H1 (cell line): ENCODE measurements at regions not wholly inside any gene's neighbourhood (a gene's known extent, or its start where the extent isn't known, plus 50 kb on each side); places are given as distances from the start of the nearest gene placed in this dataset.

ENCODE experiments used
- CTCF ChIA-PET: fragments of 300-600 bp; sonication (Branson Sonifier 250); formaldehyde crosslinking; loops from one replicate; lab custom pipeline; 2021; ENCODE audit not compliant: partially characterized antibody; lab: Charles Lee
- POLR2A ChIA-PET: fragments of 300-600 bp; sonication (Branson Sonifier 250); formaldehyde crosslinking; loops from one replicate; lab custom pipeline; 2021; ENCODE audit warnings: inconsistent platforms; ENCODE audit not compliant: partially characterized antibody; lab: Charles Lee
- DNase-seq, 2 experiments: peaks; one replicate each; pipeline versions ENCODE4 v3.0.0 to v3.0.0-alpha.2; 2010 to 2022; ENCODE audit warnings: low spot score in 2 of 2, low read depth in 1 of 2, mixed read lengths in 1 of 2
- FAIRE-seq: peaks from 2 replicates; lab custom pipeline; 2011; peaks lifted over from hg19 to GRCh38; lab: Jason Lieb, UNC
- H2AFZ ChIP-seq: 2 replicates; pipeline ENCODE4 v1.8.1; 2012; ENCODE audit warnings: low read length, inconsistent platforms
- H2AK5ac ChIP-seq: 2 replicates; pipeline ENCODE4 v1.6.1; 2013; ENCODE audit warnings: low read depth, low read length
- H2BK120ac ChIP-seq: replicated peaks from 2 replicates; pipeline ENCODE3; 2013; ENCODE audit warnings: low read depth, low read length, inconsistent platforms
- H2BK12ac ChIP-seq: 2 replicates; pipeline ENCODE4 v1.6.1; 2013; ENCODE audit warnings: low read depth, low read length
- H2BK15ac ChIP-seq: 2 replicates; pipeline ENCODE4 v1.6.1; 2013; ENCODE audit warnings: low read length
- H2BK20ac ChIP-seq: 2 replicates; pipeline ENCODE4 v1.6.1; 2013; ENCODE audit warnings: low read length
- H2BK5ac ChIP-seq: 2 replicates; pipeline ENCODE4 v1.6.1; 2013; ENCODE audit warnings: low read depth, low read length
- H3K14ac ChIP-seq: 2 replicates; pipeline ENCODE4 v1.6.1; 2013; ENCODE audit warnings: inconsistent platforms; ENCODE audit not compliant: insufficient read length
- H3K18ac ChIP-seq: 2 replicates; pipeline ENCODE4 v1.6.1; 2013; ENCODE audit warnings: low read length; ENCODE audit errors: extremely low read depth
- H3K23ac ChIP-seq: 2 replicates; pipeline ENCODE4 v1.6.1; 2013; ENCODE audit warnings: inconsistent platforms; ENCODE audit not compliant: insufficient read length
- H3K23me2 ChIP-seq: 2 replicates; pipeline ENCODE4 v1.6.1; 2013; ENCODE audit warnings: low read depth, low read length
- H3K27ac ChIP-seq: 2 replicates; pipeline ENCODE4 v1.6.1; 2011; ENCODE audit warnings: low read depth, low read length, inconsistent platforms
- H3K27me3 ChIP-seq, 4 experiments: replicated peaks in 1 of 4; 1 replicate in 1 of 4; 2 replicates in 3 of 4; pipeline versions ENCODE4 v1.6.1 to v1.8.1; 2011 to 2013; ENCODE audit warnings: low read length in 3 of 4, mild to moderate bottlenecking in 3 of 4, inconsistent platforms in 2 of 4, mixed read lengths in 2 of 4, moderate library complexity in 1 of 4; ENCODE audit not compliant: control insufficient read depth in 3 of 4, insufficient read depth in 3 of 4; ENCODE audit errors: extremely low read depth in 1 of 4
- H3K36me3 ChIP-seq, 4 experiments: 2 replicates each; pipeline versions ENCODE4 v1.6.1 to v1.8.1; 2011 to 2013; ENCODE audit warnings: mild to moderate bottlenecking in 4 of 4, low read length in 3 of 4, moderate library complexity in 2 of 4, control low read depth in 1 of 4, inconsistent platforms in 1 of 4; ENCODE audit not compliant: insufficient read depth in 4 of 4, control insufficient read depth in 2 of 4
- H3K4ac ChIP-seq: replicated peaks from 2 replicates; pipeline ENCODE3; 2013; ENCODE audit warnings: low read length, low read depth, mixed read lengths, inconsistent platforms; ENCODE audit not compliant: insufficient read length
- H3K4me1 ChIP-seq, 4 experiments: replicated peaks in 1 of 4; 1 replicate in 1 of 4; 2 replicates in 3 of 4; pipeline versions ENCODE4 v1.6.1 to v1.8.1; 2011 to 2013; ENCODE audit warnings: low read length in 3 of 4, inconsistent platforms in 2 of 4, mixed read lengths in 1 of 4; ENCODE audit not compliant: insufficient read depth in 4 of 4, control insufficient read depth in 3 of 4
- H3K4me2 ChIP-seq, 2 experiments: 2 replicates each; pipeline versions ENCODE4 v1.6.1 to v1.8.1; 2011 to 2013; ENCODE audit warnings: low read depth in 2 of 2, low read length in 2 of 2, control low read depth in 1 of 2, inconsistent platforms in 1 of 2, mild to moderate bottlenecking in 1 of 2; ENCODE audit not compliant: insufficient read depth in 1 of 2
- H3K4me3 ChIP-seq, 4 experiments: fragments of 200-600, 300-600 bp in 1 of 4; sonication (generic), shearing (Covaris generic), sonication (Bioruptor Twin) in 1 of 4; 2 replicates each; pipeline versions ENCODE4 v1.5.1 to v1.8.1; 2011 to 2016; ENCODE audit warnings: low read length in 4 of 4, low read depth in 3 of 4, control low read depth in 2 of 4, inconsistent platforms in 2 of 4, mild to moderate bottlenecking in 2 of 4, mixed read lengths in 1 of 4, moderate library complexity in 1 of 4; ENCODE audit not compliant: insufficient read depth in 2 of 4; ENCODE audit errors: extremely low read depth in 1 of 4
- H3K56ac ChIP-seq: replicated peaks from 2 replicates; pipeline ENCODE3; 2013; ENCODE audit warnings: low read depth, mild to moderate bottlenecking, mixed read lengths, low read length, inconsistent platforms; ENCODE audit not compliant: insufficient read length
- H3K79me1 ChIP-seq: 2 replicates; pipeline ENCODE4 v1.6.1; 2013; ENCODE audit warnings: low read depth, low read length, control low read depth
- H3K79me2 ChIP-seq, 2 experiments: 2 replicates each; pipeline versions ENCODE4 v1.6.1 to v1.8.1; 2012 to 2013; ENCODE audit warnings: low read length in 2 of 2, mild to moderate bottlenecking in 2 of 2, inconsistent platforms in 1 of 2; ENCODE audit not compliant: insufficient read depth in 2 of 2, control insufficient read depth in 1 of 2
- H3K9ac ChIP-seq, 4 experiments: replicated peaks in 1 of 4; 1 replicate in 1 of 4; 2 replicates in 3 of 4; pipeline versions ENCODE4 v1.6.1 to v1.8.1; 2011 to 2013; ENCODE audit warnings: low read depth in 3 of 4, low read length in 3 of 4, control low read depth in 2 of 4, mild to moderate bottlenecking in 2 of 4, moderate library complexity in 2 of 4, inconsistent platforms in 1 of 4; ENCODE audit errors: extremely low read depth in 1 of 4
- H3K9me3 ChIP-seq, 2 experiments: 2 replicates each; pipeline versions ENCODE4 v1.6.1 to v1.8.1; 2012 to 2013; ENCODE audit warnings: mild to moderate bottlenecking in 2 of 2, moderate library complexity in 2 of 2, control low read depth in 1 of 2, inconsistent platforms in 1 of 2, low read depth in 1 of 2, low read length in 1 of 2, mixed read lengths in 1 of 2; ENCODE audit not compliant: insufficient read depth in 2 of 2
- H4K20me1 ChIP-seq, 2 experiments: replicated peaks in 1 of 2; 2 replicates each; pipeline versions ENCODE3 to v1.8.1; 2011 to 2013; ENCODE audit warnings: inconsistent platforms in 2 of 2, low read length in 2 of 2, mild to moderate bottlenecking in 1 of 2; ENCODE audit not compliant: insufficient read depth in 2 of 2, control insufficient read depth in 1 of 2
- H4K5ac ChIP-seq: 2 replicates; pipeline ENCODE4 v1.6.1; 2013; ENCODE audit warnings: low read length, low read depth, mixed read lengths, inconsistent platforms; ENCODE audit not compliant: insufficient read length
- H4K8ac ChIP-seq: 2 replicates; pipeline ENCODE4 v1.8.0; 2013; ENCODE audit warnings: mild to moderate bottlenecking, moderate library complexity, low read length, inconsistent platforms; ENCODE audit not compliant: insufficient read depth; ENCODE audit errors: extremely low read depth
- H4K91ac ChIP-seq: replicated peaks from 2 replicates; pipeline ENCODE3; 2013; ENCODE audit warnings: low read length, mixed read lengths, inconsistent platforms; ENCODE audit not compliant: insufficient read length
- BRCA1 ChIP-seq: IDR thresholded peaks from 2 replicates; pipeline ENCODE4 v1.6.1; 2012; ENCODE audit warnings: low read depth, low read length, improper control_type of control experiment
- CEBPB ChIP-seq: IDR thresholded peaks from 2 replicates; pipeline ENCODE4 v1.6.1; 2012; ENCODE audit warnings: low read depth, low read length
- EP300 ChIP-seq, 2 experiments: IDR thresholded peaks; 1 replicate in 1 of 2; 2 replicates in 1 of 2; pipeline ENCODE4 v1.6.1; 2011 to 2012; ENCODE audit warnings: low read depth in 2 of 2, low read length in 2 of 2, mild to moderate bottlenecking in 2 of 2, borderline replicate concordance in 1 of 2, inconsistent platforms in 1 of 2, moderate library complexity in 1 of 2
- GABPA ChIP-seq: IDR thresholded peaks from 2 replicates; pipeline ENCODE4 v1.6.1; 2011; ENCODE audit warnings: mild to moderate bottlenecking, low read length, moderate library complexity, borderline replicate concordance; ENCODE audit not compliant: insufficient read depth
- KDM1A ChIP-seq: fragments of 200-600, 300-600 bp; sonication (generic); IDR thresholded peaks from 2 replicates; pipeline ENCODE4 v1.7.1; 2016; ENCODE audit warnings: mild to moderate bottlenecking, low read length, borderline replicate concordance
- NANOG ChIP-seq: IDR thresholded peaks from 2 replicates; pipeline ENCODE4 v1.6.1; 2011; ENCODE audit warnings: low read length, low read depth, mild to moderate bottlenecking, inconsistent platforms; ENCODE audit not compliant: insufficient read depth, poor library complexity, severe bottlenecking
- PHF8 ChIP-seq: fragments of 200-600 bp; sonication (generic); conservative IDR thresholded peaks from 2 replicates; pipeline ENCODE4 v1.7.1; 2012; ENCODE audit warnings: low read depth, mild to moderate bottlenecking, inconsistent platforms, low read length, moderate library complexity
- POU5F1 ChIP-seq: IDR thresholded peaks from 2 replicates; pipeline ENCODE4 v1.6.1; 2011; ENCODE audit warnings: low read depth, mild to moderate bottlenecking, low read length, moderate library complexity
- RAD21 ChIP-seq, 2 experiments: IDR thresholded peaks in 1 of 2; conservative IDR thresholded peaks in 1 of 2; 2 replicates each; pipeline ENCODE4 v1.6.1; 2011; ENCODE audit warnings: low read depth in 2 of 2, low read length in 2 of 2, improper control_type of control experiment in 1 of 2, inconsistent platforms in 1 of 2, mild to moderate bottlenecking in 1 of 2, moderate library complexity in 1 of 2
- TAF1 ChIP-seq: IDR thresholded peaks from 2 replicates; pipeline ENCODE4 v1.6.1; 2011; ENCODE audit warnings: mild to moderate bottlenecking, low read depth, low read length
- WGBS, 2 experiments: shearing (Covaris generic) in 1 of 2; methylation state at CpG; one replicate each; pipeline versions ENCODE4 v1.1.6 to v1.1.7; 2013 to 2015; ENCODE audit warnings: low lambda C conversion rate in 2 of 2, mixed read lengths in 2 of 2, inconsistent platforms in 1 of 2, low coverage in 1 of 2, missing lambda C conversion rate in 1 of 2; ENCODE audit not compliant: insufficient replicate concordance in 2 of 2, insufficient coverage in 1 of 2, insufficient read length in 1 of 2; ENCODE audit errors: extremely low coverage in 1 of 2, missing lambda C conversion rate in 1 of 2; 5-methylcytosine and 5-hydroxymethylcytosine counted together
- TF ChIP-seq, protein P1 (sequence below): IDR thresholded peaks from 2 replicates; pipeline ENCODE4 v1.6.1; 2012; ENCODE audit warnings: inconsistent platforms
- TF ChIP-seq, protein P2 (sequence below): IDR thresholded peaks from 2 replicates; pipeline ENCODE4 v1.6.1; 2012; ENCODE audit warnings: inconsistent platforms

- Histone ChIP-seq H3K36me3 (no peaks in the 10 kb centered on the region), H2AK5ac (no peak overlapping the region), H4K8ac (no peak overlapping the region), H2BK12ac (no peak overlapping the region), H3K56ac (no peak overlapping the region), H3K4me1 (no peaks in the 10 kb centered on the region), H2BK20ac (no peak overlapping the region), H3K27ac (no peak overlapping the region), H3K23me2 (no peaks in the 10 kb centered on the region), H2BK15ac (no peak overlapping the region), H4K5ac (no peak overlapping the region), H3K23ac (no peak overlapping the region), H3K79me2 (no peaks in the 10 kb centered on the region), H3K4me2 (no peak overlapping the region), H3K9ac (no peak overlapping the region), H3K79me1 (no peaks in the 10 kb centered on the region), H4K91ac (no peak overlapping the region), H4K20me1 (no peaks in the 10 kb centered on the region), H3K18ac (no peak overlapping the region), H3K9me3 (no peaks in the 10 kb centered on the region), H3K14ac (no peak overlapping the region), H2BK5ac (no peak overlapping the region), H3K4ac (no peak overlapping the region), H3K27me3 (no peaks in the 10 kb centered on the region), H2AFZ (no peak overlapping the region), H2BK120ac (no peak overlapping the region), H3K4me3 (no peak overlapping the region)
- no peak for DNase-seq
- POLR2A ChIA-PET = no interaction called here
- 90% methylated on average over 3 of the region's 3 CpGs; no CpG with 5 or more reads in 1 of the 2 experiments for WGBS, 2 experiments
- FAIRE-seq = no peak
- CTCF ChIA-PET = no interaction called here
- TF ChIP-seq KDM1A (no peak), GABPA (no peak), NANOG (no peak), PHF8 (no peak), TAF1 (no peak), RAD21 (IDR thresholded peaks at IDR 0.05 in 1 of 2, conservative IDR thresholded peaks at IDR 0.05 in 1 of 2; ENCODE audit: low read depth in 2 of 2, low read length in 2 of 2) (no peak), POU5F1 (no peak), CEBPB (no peak), EP300 (IDR thresholded peaks at IDR 0.05; ENCODE audit: borderline replicate concordance in 1 of 2, low read depth in 2 of 2, low read length in 2 of 2) (no peak), BRCA1 (no peak)
- TF ChIP-seq, protein P1, sequence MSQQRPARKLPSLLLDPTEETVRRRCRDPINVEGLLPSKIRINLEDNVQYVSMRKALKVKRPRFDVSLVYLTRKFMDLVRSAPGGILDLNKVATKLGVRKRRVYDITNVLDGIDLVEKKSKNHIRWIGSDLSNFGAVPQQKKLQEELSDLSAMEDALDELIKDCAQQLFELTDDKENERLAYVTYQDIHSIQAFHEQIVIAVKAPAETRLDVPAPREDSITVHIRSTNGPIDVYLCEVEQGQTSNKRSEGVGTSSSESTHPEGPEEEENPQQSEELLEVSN = no peak
- TF ChIP-seq, protein P2, sequence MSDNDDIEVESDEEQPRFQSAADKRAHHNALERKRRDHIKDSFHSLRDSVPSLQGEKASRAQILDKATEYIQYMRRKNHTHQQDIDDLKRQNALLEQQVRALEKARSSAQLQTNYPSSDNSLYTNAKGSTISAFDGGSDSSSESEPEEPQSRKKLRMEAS = no peak
Measured at GRCh38 chr13:90623318-90624011, 724.0 kb upstream of the MIR17HG start.
